ENCODE measurements at regions not wholly inside any gene's neighbourhood (a gene's known extent, or its start where the extent isn't known, plus 50 kb on each side); places are given as distances from the start of the nearest gene placed in this dataset.

- H3K4me3 Mint-ChIP-seq: no peak overlapping the region
- DNase-seq: no peak
- H3K36me3 Mint-ChIP-seq (ENCODE audit: low read depth): no peaks in the 10 kb centered on the region
Measured at GRCh38 chr7:12139416-12139815, 71.7 kb upstream of the TMEM106B start.

GRCh38 chr7:12146813-12147212 is 64.3 kb upstream of the TMEM106B start:
- peaks cover 3% of the 10 kb centered on the region for H3K4me1 Mint-ChIP-seq (ENCODE audit: low read depth)
- no peak for DNase-seq
- no peak overlapping the region for H3K27ac Mint-ChIP-seq
- no peaks in the 10 kb centered on the region for H3K9me3 Mint-ChIP-seq
- H3K4me3 Mint-ChIP-seq: no peak overlapping the region
- no peaks in the 10 kb centered on the region for H3K27me3 Mint-ChIP-seq
- H3K36me3 Mint-ChIP-seq (ENCODE audit: low read depth): no peaks in the 10 kb centered on the region

More at GRCh38 chr7:12139416-12139815, 71.7 kb upstream of the TMEM106B start:
- Mint-ChIP-seq H3K27me3 (peaks cover 13% of the 10 kb centered on the region), H3K27ac (no peak overlapping the region), H3K9me3 (no peaks in the 10 kb centered on the region), H3K4me1 (ENCODE audit: low read depth) (peaks cover 5% of the 10 kb centered on the region)

GRCh38 chr7:12152196-12152918 is 58.7 kb upstream of the TMEM106B start:
- Mint-ChIP-seq H3K4me3 (no peak overlapping the region), H3K4me1 (ENCODE audit: low read depth) (peaks cover 2% of the 10 kb centered on the region), H3K27me3 (no peaks in the 10 kb centered on the region), H3K27ac (no peak overlapping the region), H3K9me3 (no peaks in the 10 kb centered on the region), H3K36me3 (ENCODE audit: low read depth) (no peaks in the 10 kb centered on the region)
- DNase-seq: no peak

GRCh38 chr7:12154119-12154518 is 57.0 kb upstream of the TMEM106B start:
- no peak for DNase-seq
- Mint-ChIP-seq H3K27me3 (no peaks in the 10 kb centered on the region), H3K4me3 (no peak overlapping the region)

GRCh38 chr7:12157517-12157916 is 53.6 kb upstream of the TMEM106B start:
- Mint-ChIP-seq H3K9me3 (no peaks in the 10 kb centered on the region), H3K4me1 (ENCODE audit: low read depth) (peaks cover 2% of the 10 kb centered on the region), H3K36me3 (ENCODE audit: low read depth) (no peaks in the 10 kb centered on the region), H3K4me3 (no peak overlapping the region), H3K27ac (no peak overlapping the region), H3K27me3 (no peaks in the 10 kb centered on the region)
- DNase-seq: no peak

More at GRCh38 chr7:12154119-12154518, 57.0 kb upstream of the TMEM106B start:
- peaks cover 2% of the 10 kb centered on the region for H3K4me1 Mint-ChIP-seq (ENCODE audit: low read depth)
- H3K27ac Mint-ChIP-seq: no peak overlapping the region
- H3K36me3 Mint-ChIP-seq (ENCODE audit: low read depth): no peaks in the 10 kb centered on the region
- no peaks in the 10 kb centered on the region for H3K9me3 Mint-ChIP-seq

GRCh38 chr7:12158334-12159060 is 52.6 kb upstream of the TMEM106B start:
- no peak overlapping the region for H3K4me3 Mint-ChIP-seq
- H3K27me3 Mint-ChIP-seq: no peaks in the 10 kb centered on the region
- no peaks in the 10 kb centered on the region for H3K9me3 Mint-ChIP-seq
- no peaks in the 10 kb centered on the region for H3K36me3 Mint-ChIP-seq (ENCODE audit: low read depth)
- no peak overlapping the region for H3K27ac Mint-ChIP-seq
- H3K4me1 Mint-ChIP-seq (ENCODE audit: low read depth): peaks cover 2% of the 10 kb centered on the region
- DNase-seq: no peak

GRCh38 chr7:12161146-12161545 is 49.9 kb upstream of the TMEM106B start:
- no peak for DNase-seq
- Mint-ChIP-seq H3K36me3 (ENCODE audit: low read depth) (peaks cover 2% of the 10 kb centered on the region), H3K4me1 (ENCODE audit: low read depth) (peaks cover 2% of the 10 kb centered on the region), H3K4me3 (no peak overlapping the region), H3K9me3 (peaks cover 12% of the 10 kb centered on the region), H3K27me3 (no peaks in the 10 kb centered on the region), H3K27ac (no peak overlapping the region)

All from activated T-cell treated with anti-CD3 and anti-CD28 coated beads, Interleukin-2, amount 50 U/mL, for 24 hours (primary cell).